Left kidney (tissue), 1 donor: ENCODE measurements at regions not wholly inside any gene's neighbourhood (a gene's known extent, or its start where the extent isn't known, plus 50 kb on each side); places are given as distances from the start of the nearest gene placed in this dataset.

Experiments used
- DNase-seq: peaks from one replicate; pipeline ENCODE4 v3.0.0-alpha.2; 2013

DNA sequence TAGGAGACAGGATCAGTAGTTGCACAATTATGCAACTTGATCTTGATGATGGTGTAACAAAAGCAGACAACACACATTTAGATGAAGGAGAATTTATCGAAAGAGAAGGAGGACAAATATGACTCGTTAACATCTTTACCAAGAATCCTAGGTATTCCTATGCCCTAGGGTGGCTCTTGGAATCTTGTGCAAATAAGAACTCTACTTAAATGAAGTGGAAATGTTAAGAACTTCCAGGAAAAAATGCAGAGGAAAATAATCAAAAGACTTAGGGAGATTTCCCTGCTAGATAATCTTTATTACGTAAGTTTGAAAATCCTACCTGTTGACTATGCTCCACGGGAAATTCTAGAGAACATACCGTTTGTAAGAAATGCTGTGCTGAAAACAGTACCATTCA is 485.4 kb downstream of the POM121L12 start:
- no peak for DNase-seq

DNA sequence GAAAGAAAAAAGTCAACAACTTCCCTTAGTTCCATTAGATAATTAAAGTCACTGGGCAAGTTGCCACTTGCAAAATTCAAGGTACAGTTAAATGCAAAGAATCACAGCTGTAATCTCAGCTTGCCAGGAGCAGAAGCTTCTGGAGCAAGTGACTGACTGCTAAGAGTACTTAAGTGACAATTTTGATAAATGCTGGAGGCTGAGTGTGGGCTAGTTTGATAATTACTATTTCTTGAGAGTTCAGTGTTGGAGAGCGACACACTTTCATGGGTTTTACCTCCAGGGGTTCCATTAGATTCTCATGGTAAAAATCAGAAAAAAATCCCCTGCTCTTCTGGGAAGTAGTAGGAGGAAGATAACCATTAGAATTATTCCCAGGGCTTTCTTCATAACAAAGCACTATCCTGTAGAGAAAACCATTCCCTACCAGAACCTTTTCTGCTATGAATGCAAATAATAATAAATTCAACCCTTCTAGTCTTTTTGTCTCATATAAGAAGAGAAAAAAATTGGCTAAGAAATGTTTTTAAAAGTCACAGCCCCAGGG is 486.3 kb downstream of the POM121L12 start:
- no peak for DNase-seq

DNA sequence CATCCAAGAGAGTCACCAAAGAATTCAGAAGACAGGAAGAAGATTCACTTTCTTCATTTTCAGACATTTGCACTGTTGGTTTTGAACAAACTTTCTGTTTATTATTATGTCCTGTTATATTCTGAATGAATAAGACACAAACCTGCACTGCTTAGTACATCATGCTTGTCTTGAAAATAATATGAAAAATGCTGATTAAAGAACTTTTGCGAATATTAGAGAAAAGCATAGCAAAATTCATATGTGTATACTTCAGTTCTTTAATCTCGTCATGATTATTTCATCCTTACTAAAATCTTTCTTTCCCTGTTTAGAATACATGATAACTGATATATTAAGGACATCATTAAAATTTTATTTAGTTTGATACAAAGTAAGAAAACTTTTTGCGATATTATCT is 504.1 kb downstream of the POM121L12 start:
- DNase-seq = no peak

DNA sequence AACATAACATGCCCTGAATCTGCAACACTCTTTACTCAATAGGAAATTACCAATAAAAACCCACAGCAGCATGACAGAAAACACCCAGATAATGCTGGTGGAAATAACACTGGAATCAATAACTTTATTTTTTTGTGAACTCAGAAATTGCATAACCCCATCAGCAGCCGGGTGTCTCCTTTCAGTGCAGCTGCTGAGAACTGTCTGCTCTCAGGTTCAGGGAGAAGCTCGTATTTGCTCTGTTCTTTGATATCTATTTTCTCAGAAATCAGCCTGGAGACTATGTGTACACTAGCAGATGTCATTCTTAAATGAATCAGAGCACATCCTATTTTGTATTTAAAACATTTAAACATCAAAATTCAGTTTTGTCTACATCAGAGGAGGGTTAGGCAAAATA is 506.0 kb downstream of the POM121L12 start:
- DNase-seq = no peak

DNA sequence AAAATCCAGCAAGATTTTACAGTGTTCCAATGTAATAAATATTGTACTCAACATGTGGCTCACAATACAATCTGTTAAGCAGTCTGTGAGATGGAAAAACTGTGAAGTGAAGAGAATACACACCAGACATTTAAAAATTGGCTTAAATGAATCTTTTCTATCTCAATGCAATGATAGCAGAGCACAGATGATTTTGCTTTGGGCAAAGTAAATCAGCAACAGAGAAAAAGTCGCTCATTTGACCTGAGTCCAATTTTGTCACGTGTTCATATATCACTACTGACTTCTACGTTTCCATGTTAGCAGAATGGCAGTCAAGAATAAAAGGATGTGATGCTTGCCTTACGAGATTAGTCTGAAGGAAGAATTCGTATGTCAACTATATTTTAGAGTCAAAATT is 506.7 kb downstream of the POM121L12 start:
- no peak for DNase-seq
